IMR-90 (cell line): ENCODE measurements at regions not wholly inside any gene's neighbourhood (a gene's known extent, or its start where the extent isn't known, plus 50 kb on each side); places are given as distances from the start of the nearest gene placed in this dataset.

Experiments
- ATAC-seq: fragments of 200-7000 bp; cut with Tn5 transposase; 2 replicates; pipeline ENCODE4 v1.9.1; 2020; ENCODE audit warnings: low read depth, mild to moderate bottlenecking, moderate library complexity
- BruUV-seq: library from RNA; stranded (reverse); fragments of 400-500 nt; replicated peaks from 2 replicates; lab custom pipeline; 2021; lab: Mats Ljungman, UMichigan
- CTCF ChIA-PET: fragments of 300-600 bp; formaldehyde crosslinking; extraction: SDS; loops from one replicate; lab custom pipeline; 2021; ENCODE audit warnings: antibody characterized with exemption; lab: Yijun Ruan, JAX
- POLR2A ChIA-PET: fragments of 300-600 bp; sonication (Branson Sonifier 250); formaldehyde crosslinking; loops from one replicate; lab custom pipeline; 2022; ENCODE audit warnings: antibody characterized with exemption; ENCODE audit not compliant: unreplicated experiment; lab: Charles Lee
- DNase-seq: peaks from one replicate; pipeline ENCODE4 v3.0.0; 2013
- H2AFZ ChIP-seq: replicated peaks from 2 replicates; pipeline ENCODE3; 2013; ENCODE audit warnings: low read length, mild to moderate bottlenecking; ENCODE audit not compliant: poor library complexity
- H2AK5ac ChIP-seq: 2 replicates; pipeline ENCODE4 v1.6.1; 2013; ENCODE audit warnings: low read depth, low read length, inconsistent platforms
- H2AK9ac ChIP-seq: replicated peaks from 2 replicates; pipeline ENCODE3; 2013; ENCODE audit warnings: mild to moderate bottlenecking, low read depth, low read length, moderate library complexity; ENCODE audit not compliant: poor library complexity
- H2BK120ac ChIP-seq: 2 replicates; pipeline ENCODE4 v1.6.1; 2013; ENCODE audit warnings: low read depth, low read length, inconsistent platforms
- H2BK15ac ChIP-seq: 3 replicates; pipeline ENCODE4 v1.6.1; 2013; ENCODE audit warnings: low read depth, low read length, inconsistent platforms
- H2BK20ac ChIP-seq: 2 replicates; pipeline ENCODE4 v1.6.1; 2013; ENCODE audit warnings: low read depth, mild to moderate bottlenecking, inconsistent platforms, low read length, moderate library complexity
- H2BK5ac ChIP-seq: 2 replicates; pipeline ENCODE4 v1.6.1; 2013; ENCODE audit warnings: mild to moderate bottlenecking, low read depth, low read length, inconsistent platforms; ENCODE audit not compliant: poor library complexity, severe bottlenecking
- H3K14ac ChIP-seq: replicated peaks from 2 replicates; pipeline ENCODE4 v1.6.1; 2013; ENCODE audit warnings: low read depth, low read length, inconsistent platforms
- H3K18ac ChIP-seq: 2 replicates; pipeline ENCODE4 v1.6.1; 2013; ENCODE audit warnings: low read depth, low read length, control low read depth
- H3K23ac ChIP-seq: 2 replicates; pipeline ENCODE4 v1.6.1; 2013; ENCODE audit warnings: low read depth, low read length, inconsistent platforms
- H3K27ac ChIP-seq: 2 replicates; pipeline ENCODE4 v1.5.1; 2013; ENCODE audit warnings: mild to moderate bottlenecking, control low read depth, low read length; ENCODE audit not compliant: insufficient read depth
- H3K27me3 ChIP-seq: 2 replicates; pipeline ENCODE4 v1.6.1; 2013; ENCODE audit warnings: low read length; ENCODE audit not compliant: control insufficient read depth, insufficient read depth
- H3K36me3 ChIP-seq: 2 replicates; pipeline ENCODE4 v1.6.1; 2013; ENCODE audit warnings: low read length, mixed read lengths; ENCODE audit not compliant: control insufficient read depth, insufficient read depth
- H3K4ac ChIP-seq: 2 replicates; pipeline ENCODE4 v1.6.1; 2013; ENCODE audit warnings: low read depth, low read length, inconsistent platforms
- H3K4me1 ChIP-seq: 2 replicates; pipeline ENCODE4 v1.6.1; 2013; ENCODE audit warnings: low read length, mixed read lengths; ENCODE audit not compliant: control insufficient read depth, insufficient read depth
- H3K4me2 ChIP-seq: 2 replicates; pipeline ENCODE4 v1.6.1; 2013; ENCODE audit warnings: low read depth, mild to moderate bottlenecking, control low read depth, low read length, moderate library complexity
- H3K4me3 ChIP-seq: 2 replicates; pipeline ENCODE4 v1.5.1; 2013; ENCODE audit warnings: low read depth, mild to moderate bottlenecking, control low read depth, low read length, moderate library complexity; ENCODE audit not compliant: insufficient read depth
- H3K56ac ChIP-seq: 2 replicates; pipeline ENCODE4 v1.6.1; 2013; ENCODE audit warnings: low read length, inconsistent platforms; ENCODE audit not compliant: insufficient read depth; ENCODE audit errors: extremely low read depth
- H3K79me1 ChIP-seq, 2 experiments: 2 replicates each; pipeline ENCODE4 v1.6.1; 2013; ENCODE audit warnings: low read length in 2 of 2, inconsistent platforms in 1 of 2, low read depth in 1 of 2
- H3K9ac ChIP-seq: 2 replicates; pipeline ENCODE4 v1.6.1; 2013; ENCODE audit warnings: low read depth, low read length, control low read depth
- H3K9me1 ChIP-seq: 2 replicates; pipeline ENCODE4 v1.6.1; 2013; ENCODE audit warnings: low read length, inconsistent platforms; ENCODE audit not compliant: insufficient read depth
- H3K9me3 ChIP-seq: 2 replicates; pipeline ENCODE4 v1.6.1; 2013; ENCODE audit warnings: low read length; ENCODE audit not compliant: control insufficient read depth, insufficient read depth
- H4K20me1 ChIP-seq: 2 replicates; pipeline ENCODE4 v1.6.1; 2013; ENCODE audit warnings: low read length, inconsistent platforms; ENCODE audit not compliant: insufficient read depth
- H4K5ac ChIP-seq: 2 replicates; pipeline ENCODE4 v1.6.1; 2013; ENCODE audit warnings: mild to moderate bottlenecking, low read depth, low read length, control low read depth
- H4K8ac ChIP-seq, 2 experiments: 2 replicates each; pipeline ENCODE4 v1.6.1; 2013; ENCODE audit warnings: low read depth in 2 of 2, low read length in 2 of 2, control low read depth in 1 of 2, inconsistent platforms in 1 of 2
- H4K91ac ChIP-seq: 2 replicates; pipeline ENCODE4 v1.6.1; 2013; ENCODE audit warnings: low read depth, low read length, inconsistent platforms; ENCODE audit not compliant: insufficient read depth
- BHLHE40 ChIP-seq: fragments of 150-350 bp; IDR thresholded peaks from 2 replicates; pipeline ENCODE4 v1.6.1; 2016; ENCODE audit warnings: mild to moderate bottlenecking, low read depth, low read length
- CEBPB ChIP-seq: IDR thresholded peaks from 2 replicates; pipeline ENCODE4 v1.6.1; 2012; ENCODE audit warnings: low read depth, low read length, improper control_type of control experiment
- CHD1 ChIP-seq: IDR thresholded peaks from 2 replicates; pipeline ENCODE4 v1.6.1; 2012; ENCODE audit warnings: low read depth, low read length, improper control_type of control experiment
- ELK1 ChIP-seq: fragments of 150-350 bp; IDR thresholded peaks from 2 replicates; pipeline ENCODE4 v1.6.1; 2016; ENCODE audit warnings: low read depth, mild to moderate bottlenecking, low read length, moderate library complexity, borderline replicate concordance
- FOS ChIP-seq: fragments of 150-350 bp; IDR thresholded peaks from 2 replicates; pipeline ENCODE4 v1.6.1; 2016; ENCODE audit warnings: low read depth, low read length
- MAFK ChIP-seq: IDR thresholded peaks from 2 replicates; pipeline ENCODE4 v1.6.1; 2012; ENCODE audit warnings: low read depth, low read length, improper control_type of control experiment
- MAZ ChIP-seq: IDR thresholded peaks from 2 replicates; pipeline ENCODE4 v1.6.1; 2012; ENCODE audit warnings: low read depth, mild to moderate bottlenecking, low read length, improper control_type of control experiment, moderate library complexity, borderline replicate concordance
- NFE2L2 ChIP-seq: fragments of 150-350 bp; IDR thresholded peaks from 2 replicates; pipeline ENCODE4 v1.6.1; 2016; ENCODE audit warnings: low read depth, mild to moderate bottlenecking, low read length
- POLR2A ChIP-seq: IDR thresholded peaks from 2 replicates; pipeline ENCODE4 v1.6.1; 2012; ENCODE audit warnings: mild to moderate bottlenecking, low read depth, low read length
- RAD21 ChIP-seq: IDR thresholded peaks from 2 replicates; pipeline ENCODE4 v1.6.1; 2012; ENCODE audit warnings: low read length, improper control_type of control experiment
- RFX5 ChIP-seq: IDR thresholded peaks from 2 replicates; pipeline ENCODE4 v1.8.0; 2012; ENCODE audit warnings: low read depth, mild to moderate bottlenecking, low read length, moderate library complexity
- SMC3 ChIP-seq: fragments of 150-350 bp; IDR thresholded peaks from 2 replicates; pipeline ENCODE4 v1.6.1; 2016; ENCODE audit warnings: low read depth, mild to moderate bottlenecking, antibody characterized with exemption, low read length, moderate library complexity
- USF2 ChIP-seq: fragments of 150-350 bp; IDR thresholded peaks from 2 replicates; pipeline ENCODE4 v1.6.1; 2017; ENCODE audit warnings: mild to moderate bottlenecking, antibody characterized with exemption, low read length, low read depth
- WGBS, 2 experiments: methylation state at CpG; one replicate each; pipeline versions ENCODE4 v1.1.5 to v1.1.7; 2013; ENCODE audit warnings: missing lambda C conversion rate in 2 of 2; ENCODE audit not compliant: insufficient read length in 1 of 2; ENCODE audit errors: extremely low coverage in 2 of 2; 5-methylcytosine and 5-hydroxymethylcytosine counted together
- dilution Hi-C: fragments of 300-500 bp; cut with HindIII; formaldehyde crosslinking; loops from one replicate; pipeline ENCODE4 v1.14.3; 2018; ENCODE audit warnings: low sequenced_read_pairs; ENCODE audit not compliant: unreplicated experiment
- in situ Hi-C: fragments of 300-500 bp; cut with MboI; formaldehyde crosslinking; loops from 3 replicates; pipeline ENCODE4 v1.14.3; 2019; ENCODE audit warnings: low sequenced_read_pairs, inconsistent platforms, mixed read lengths
- intact Hi-C: fragments of 100-400 bp; cut with micrococcal nuclease; formaldehyde crosslinking; loops from 2 replicates; pipeline ENCODE4 v1.10.0; 2022

- CTCF ChIA-PET = interaction anchor here (0.6 kb wide), 1 partner anchor 106 kb away, joined by 3 read pairs; no protein-coding TSS in a partner anchor
Measured at GRCh38 chr2:139079311-139079710, 299.1 kb upstream of the NXPH2 start.

More at GRCh38 chr2:139079311-139079710, 299.1 kb upstream of the NXPH2 start:
- no peaks in the 10 kb centered on the region for H4K20me1 ChIP-seq
- no CpG with 5 or more reads among the region's 2 CpGs for WGBS, 2 experiments
- no peak overlapping the region for H3K4ac ChIP-seq
- no TSS peak for BruUV-seq
- H4K91ac ChIP-seq = no peak overlapping the region
- no peak overlapping the region for H2BK120ac ChIP-seq
- no peak overlapping the region for H3K14ac ChIP-seq
- H2AFZ ChIP-seq = no peak overlapping the region
- H3K4me2 ChIP-seq = no peak overlapping the region
- no peak overlapping the region for H3K9ac ChIP-seq
- H3K23ac ChIP-seq = no peak overlapping the region
- POLR2A ChIA-PET = no interaction called here
- no peak overlapping the region for H3K18ac ChIP-seq
- H3K4me1 ChIP-seq = no peaks in the 10 kb centered on the region
- ATAC-seq = no peak
- no peak overlapping the region for H3K56ac ChIP-seq
- no peak overlapping the region for H2AK5ac ChIP-seq
- no peak overlapping the region for H3K4me3 ChIP-seq
- intact Hi-C loops (no loop called here), in situ Hi-C loops (no loop called here), dilution Hi-C loops (no loop called here)
- H2BK15ac ChIP-seq = no peak overlapping the region
- H3K79me1 ChIP-seq = no peaks in the 10 kb centered on the region
- H4K8ac ChIP-seq = no peak overlapping the region
- no peaks in the 10 kb centered on the region for H3K9me1 ChIP-seq
- H3K27me3 ChIP-seq = no peaks in the 10 kb centered on the region
- no peak overlapping the region for H2BK20ac ChIP-seq
- no peak for DNase-seq
- no peak overlapping the region for H2AK9ac ChIP-seq
- no peak overlapping the region for H3K27ac ChIP-seq
- TF ChIP-seq FOS (no peak), USF2 (no peak), CEBPB (no peak), NFE2L2 (no peak), CHD1 (no peak), RAD21 (no peak), RFX5 (no peak), POLR2A (no peak), MAFK (no peak), ELK1 (no peak), SMC3 (no peak), MAZ (no peak), BHLHE40 (no peak)
- peaks cover 6% of the 10 kb centered on the region for H3K9me3 ChIP-seq
- no peak overlapping the region for H2BK5ac ChIP-seq
- no peak overlapping the region for H4K5ac ChIP-seq
- no peaks in the 10 kb centered on the region for H3K36me3 ChIP-seq
